HG02798 (cell line): ENCODE measurements at regions not wholly inside any gene's neighbourhood (a gene's known extent, or its start where the extent isn't known, plus 50 kb on each side); places are given as distances from the start of the nearest gene placed in this dataset.

ENCODE experiments used
- ATAC-seq: cut with Tn5 transposase; IDR thresholded peaks from one replicate; pipeline ENCODE4 v1.9.1; 2021; ENCODE audit warnings: mild to moderate bottlenecking; ENCODE audit not compliant: unreplicated experiment, poor library complexity

DNA sequence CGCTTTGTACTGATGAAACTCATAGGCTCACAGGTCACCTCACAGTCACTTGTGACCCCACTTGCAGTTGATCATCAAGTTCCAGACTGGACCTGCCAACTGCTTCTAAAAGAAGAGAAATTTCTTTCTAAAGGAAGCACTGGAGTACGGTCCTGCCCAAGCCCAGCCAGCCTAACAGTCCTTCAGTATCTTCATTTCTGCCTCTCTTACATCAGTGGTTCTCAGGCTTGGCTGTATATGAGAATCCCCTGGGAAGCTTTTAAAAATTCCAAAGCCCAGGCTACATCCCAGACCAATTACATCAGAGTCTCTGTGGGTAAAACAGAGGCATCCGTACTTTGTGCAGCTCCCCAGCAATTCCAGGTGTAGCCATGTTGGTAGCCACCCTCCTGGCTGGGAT lies 282.1 kb downstream of the NFIB start:
- no peak for ATAC-seq

DNA sequence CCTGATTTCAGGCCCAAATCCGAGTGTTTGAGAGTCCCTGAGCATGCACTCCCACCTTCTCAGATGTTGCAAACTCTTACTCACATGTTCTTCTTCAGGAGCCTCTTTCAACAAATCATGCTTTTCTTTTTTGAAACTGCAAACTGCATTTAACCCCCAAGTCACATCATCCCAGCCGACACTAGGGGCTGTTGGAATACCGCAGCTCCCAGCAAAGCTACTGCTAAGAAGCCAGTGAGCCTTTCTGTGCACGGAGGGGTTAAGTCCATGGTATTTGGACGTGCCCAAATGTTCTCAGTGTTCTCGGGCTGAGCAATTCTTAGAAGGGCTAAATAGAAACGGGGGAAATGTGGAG lies 282.9 kb downstream of the NFIB start:
- no peak for ATAC-seq

- ATAC-seq, result no peak
Observed at GRCh38 chr9:14030375-14031059, 283.4 kb downstream of the NFIB start.

DNA sequence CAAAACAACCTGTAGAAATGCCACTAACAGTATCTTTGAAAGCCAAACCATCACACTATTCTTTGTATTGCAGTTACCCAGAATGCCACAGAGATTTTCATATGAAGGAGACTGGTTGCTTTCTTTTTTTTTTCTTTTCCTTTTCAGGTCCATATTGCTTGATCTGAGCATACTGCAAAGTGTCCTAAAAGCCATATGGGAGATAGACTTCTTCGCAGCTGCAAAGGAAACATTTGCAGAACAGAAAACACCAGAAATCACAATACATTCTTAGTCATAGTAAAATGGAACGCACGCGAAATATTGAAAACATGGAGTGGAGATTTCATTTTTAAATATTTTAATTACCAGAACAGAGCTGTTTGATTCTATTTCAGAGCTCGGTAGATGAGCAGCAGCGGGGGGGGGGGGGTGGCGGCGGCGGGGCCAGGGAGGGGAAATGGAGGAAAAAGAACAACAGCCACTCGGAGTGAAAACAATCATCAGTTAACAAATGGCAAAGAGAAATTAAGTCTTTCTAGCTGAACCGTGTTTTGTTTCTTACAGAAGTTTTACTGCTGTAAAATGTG lies 284.1 kb downstream of the NFIB start:
- no peak for ATAC-seq

GRCh38 chr9:14027116-14027800 lies 286.7 kb downstream of the NFIB start:
- no peak for ATAC-seq

GRCh38 chr9:14025741-14026140 lies 288.2 kb downstream of the NFIB start:
- ATAC-seq, result no peak

- no peak for ATAC-seq
Observed at GRCh38 chr9:14023285-14023684, 290.7 kb downstream of the NFIB start.

DNA sequence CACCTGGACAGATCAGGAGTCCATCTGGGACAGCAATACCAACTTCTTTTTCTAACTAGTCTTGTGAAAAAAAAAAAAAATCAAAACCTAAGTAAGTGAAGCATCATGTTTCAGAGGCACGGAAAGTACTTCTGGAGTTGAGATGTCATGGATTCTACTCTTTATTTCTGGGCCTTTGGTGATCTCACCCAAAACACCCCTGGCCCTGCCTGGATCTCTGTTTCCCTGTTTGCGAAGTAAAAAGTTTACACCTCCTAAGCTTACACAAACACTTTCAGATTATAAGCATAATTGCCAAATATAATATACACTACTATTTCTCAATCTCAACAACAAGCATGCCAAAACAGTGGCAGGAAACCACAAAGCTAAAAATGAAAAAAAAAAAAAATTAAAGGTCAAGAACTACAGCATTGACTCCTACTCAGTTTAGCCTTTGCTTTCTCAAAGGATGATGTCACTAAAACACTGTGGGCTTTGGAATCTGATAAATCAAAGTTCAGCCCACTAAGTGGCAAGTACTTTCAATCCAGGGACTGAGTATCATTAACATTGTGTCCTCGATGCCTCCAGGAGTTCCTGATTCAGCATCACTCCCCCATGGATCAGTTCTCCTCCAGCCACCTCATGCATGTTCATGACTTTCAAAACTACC lies 291.9 kb downstream of the NFIB start:
- no peak for ATAC-seq

DNA sequence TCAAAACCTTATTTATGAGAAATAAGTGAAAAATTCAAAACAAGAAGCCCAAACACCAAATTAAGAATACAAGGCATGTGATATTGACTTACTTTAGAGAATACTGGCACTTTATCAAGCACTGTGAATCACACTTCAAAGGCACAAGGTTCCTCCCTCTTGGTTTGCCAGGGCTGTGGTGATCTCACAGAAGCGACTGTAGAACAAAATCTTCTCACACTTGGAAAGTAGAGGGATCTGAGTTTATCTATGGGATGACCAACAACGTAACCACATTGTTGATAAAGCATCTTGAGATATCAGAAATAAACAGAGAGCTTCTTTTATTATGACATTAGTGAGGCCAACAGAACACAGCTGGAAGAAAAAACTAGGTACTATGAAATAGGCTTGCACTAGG lies 295.9 kb downstream of the NFIB start:
- no peak for ATAC-seq

DNA sequence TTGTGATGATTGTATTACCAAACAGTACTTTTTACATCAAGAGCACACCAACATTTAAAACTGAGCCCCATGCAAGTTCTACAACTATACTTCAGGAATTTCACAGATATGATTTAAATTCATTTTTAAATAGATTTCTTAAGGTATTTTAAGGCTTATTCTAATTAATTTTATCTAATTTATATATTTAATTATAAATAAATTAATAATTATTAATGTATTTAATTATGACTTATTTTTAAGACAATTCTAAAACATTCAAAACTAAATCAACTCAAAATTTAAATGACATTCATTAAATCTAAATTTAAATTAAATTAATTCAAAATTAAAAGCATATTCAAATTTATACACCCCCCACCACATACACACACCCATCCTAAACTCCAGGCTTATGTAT lies 299.2 kb downstream of the NFIB start:
- ATAC-seq, result no peak

- no peak for ATAC-seq
Observed at GRCh38 chr9:14014218-14014617, 299.7 kb downstream of the NFIB start.

GRCh38 chr9:14011799-14012560 lies 302.0 kb downstream of the NFIB start:
- ATAC-seq, result no peak

GRCh38 chr9:14007190-14007769 lies 306.7 kb downstream of the NFIB start:
- ATAC-seq, result no peak

- ATAC-seq, result no peak
Observed at GRCh38 chr9:14006386-14007187, 307.4 kb downstream of the NFIB start.

- ATAC-seq, result no peak
Observed at GRCh38 chr9:14004110-14004509, 309.8 kb downstream of the NFIB start.

- ATAC-seq, result no peak
Observed at GRCh38 chr9:13994240-13994639, 319.7 kb downstream of the NFIB start.

GRCh38 chr9:13993632-13994185 lies 320.2 kb downstream of the NFIB start:
- ATAC-seq, result no peak

- no peak for ATAC-seq
Observed at GRCh38 chr9:13992138-13993088, 321.5 kb downstream of the NFIB start.
